Pancreas (tissue), 10 donors: ENCODE measurements at regions not wholly inside any gene's neighbourhood (a gene's known extent, or its start where the extent isn't known, plus 50 kb on each side); places are given as distances from the start of the nearest gene placed in this dataset.
A peak's percentile ranks its signal among the peaks of the same experiment; 100 is the strongest.

Experiments
- ATAC-seq, 4 donors: fragments of 200-7000 bp; cut with Tn5 transposase; one replicate each; pipeline versions ENCODE4 v1.8.0 to v1.9.1; 2020; ENCODE audit warnings: mild to moderate bottlenecking in 4 of 4, moderate library complexity in 4 of 4
- DNase-seq, 6 donors: peaks; one replicate each; pipeline ENCODE4 v3.0.0-alpha.2; 2020
- FAIRE-seq: peaks from 2 replicates; lab custom pipeline; 2012; peaks lifted over from hg19 to GRCh38; lab: Jason Lieb, UNC
- H3K27ac ChIP-seq, 4 donors: fragments of 200-600 bp; sonication (generic); 1 replicate in 3 of 4; 2 replicates in 1 of 4; pipeline versions ENCODE4 v1.5.0 to v1.8.0; 2020
- H3K27me3 ChIP-seq, 4 donors: fragments of 200-600 bp; one replicate each; pipeline ENCODE4 v1.8.0; 2021
- H3K36me3 ChIP-seq, 3 donors: fragments of 200-600 bp; sonication (generic) in 1 of 3; one replicate each; pipeline versions ENCODE4 v1.5.0 to v1.8.0; 2020 to 2021
- H3K4me1 ChIP-seq, 3 donors: fragments of 200-600 bp; one replicate each; pipeline ENCODE4 v1.8.0; 2021
- H3K4me3 ChIP-seq, 4 donors: fragments of 200-600 bp; sonication (generic) in 2 of 4; one replicate each; pipeline versions ENCODE4 v1.5.0 to v1.8.0; 2020 to 2021
- H3K9me3 ChIP-seq, 4 donors: fragments of 200-600 bp; one replicate each; pipeline ENCODE4 v1.8.0; 2021
- CTCF ChIP-seq, 4 donors: fragments of 200-600 bp; sonication (generic) in 3 of 4; IDR thresholded peaks; one replicate each; pipeline versions ENCODE4 v1.5.0 to v1.8.0; 2021; ENCODE audit warnings: antibody characterized with exemption in 4 of 4
- WGBS, 2 donors: extraction: QIAGEN DNeasy Blood & Tissue Kit; methylation state at CpG; one replicate each; pipeline ENCODE4 v1.1.7; 2013; 5-methylcytosine and 5-hydroxymethylcytosine counted together
- intact Hi-C, 3 donors: fragments of 100-400 bp; cut with DNase I; formaldehyde crosslinking; loops; one replicate each; pipeline versions ENCODE4 v1.11.1 to v1.14.2; 2022
- donor health status: healthy with polysubstance abuse.
- donor health status: DM: no; HTN: no; CAD: no; lungs with moderate emphysema.
- donor health status: DM: no; HTN: no; CAD: no.
- donor health status: control.
- donor health status: control.
- donor health status: Bipolar disorder and iron deficiency.
- donor health status: DM: yes; HTN: yes; CAD: no.
- donor health status: DM: no; HTN: no; CAD: no.
- donor health status: DM: no; HTN: no; CAD: no.
- donor health status: DM: yes; HTN: yes; CAD: no.

DNA sequence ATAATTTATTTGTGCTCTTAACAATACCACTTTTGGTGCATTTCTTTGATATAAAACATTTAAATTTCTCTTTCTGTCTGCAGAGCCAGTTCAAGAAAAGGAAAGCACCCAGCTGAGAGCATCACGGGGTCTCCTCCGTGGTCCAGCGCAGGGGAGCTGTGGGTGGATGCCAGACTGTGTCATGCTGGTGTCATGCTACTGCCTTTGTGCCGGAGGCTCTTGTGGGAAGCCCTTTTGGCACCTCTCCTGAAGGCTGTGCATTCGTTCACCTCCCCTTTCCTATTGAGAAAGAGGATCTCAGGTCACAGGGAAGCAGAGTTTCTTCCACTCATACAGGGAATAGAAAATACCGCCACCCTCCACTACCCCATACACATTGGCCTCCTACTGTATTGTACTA lies 450.4 kb downstream of the GALR1 start:
- ATAC-seq = no peak
- WGBS, 2 donors = 65 to 76% methylated on average over 6 of the region's 6 CpGs

DNA sequence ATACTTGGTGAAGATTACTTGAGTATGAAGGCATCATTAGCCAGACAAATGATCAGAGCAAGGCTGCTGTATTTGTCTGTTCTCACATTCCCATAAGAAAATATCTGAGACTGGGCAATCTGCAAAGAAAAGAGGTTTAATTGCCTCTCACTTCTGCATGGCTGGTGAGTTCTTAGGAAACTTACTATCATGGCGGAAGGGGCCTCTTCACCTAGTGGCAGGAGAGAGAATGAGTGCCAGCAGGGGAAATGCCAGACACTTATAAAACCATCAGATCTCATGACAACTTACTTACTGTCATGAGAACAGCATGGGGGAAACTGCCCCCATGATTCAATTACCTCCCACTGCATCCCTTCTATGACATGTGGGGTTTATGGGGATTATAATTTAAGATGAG lies 452.3 kb downstream of the GALR1 start:
- intact Hi-C loops = no loop called here
- no peak for ATAC-seq
- H3K27me3 ChIP-seq = peaks cover 0 to 15% (median 7%) of the 10 kb centered on the region in 4 donors
- FAIRE-seq = no peak
- DNase-seq = no peak
- H3K4me1 ChIP-seq = no peaks in the 10 kb centered on the region
- H3K4me3 ChIP-seq = no peak overlapping the region
- WGBS, 2 donors = 62 to 91% methylated on average over 1 of the region's 1 CpG
- no peaks in the 10 kb centered on the region for H3K9me3 ChIP-seq
- no peak for TF ChIP-seq CTCF (IDR thresholded peaks at IDR 0.05)
- H3K27ac ChIP-seq = no peak overlapping the region
- no peaks in the 10 kb centered on the region for H3K36me3 ChIP-seq

More for the DNA sequence above, 450.4 kb downstream of the GALR1 start:
- H3K9me3 ChIP-seq = no peaks in the 10 kb centered on the region
- FAIRE-seq (no peak), DNase-seq (no peak)
- peaks cover 0 to 12% (median 4%) of the 10 kb centered on the region in 4 donors for H3K27me3 ChIP-seq
- H3K4me3 ChIP-seq = no peak overlapping the region
- no peak for TF ChIP-seq CTCF (IDR thresholded peaks at IDR 0.05)
- H3K27ac ChIP-seq = no peak overlapping the region
- H3K4me1 ChIP-seq = no peaks in the 10 kb centered on the region
- H3K36me3 ChIP-seq = no peaks in the 10 kb centered on the region
- intact Hi-C loops = no loop called here

DNA sequence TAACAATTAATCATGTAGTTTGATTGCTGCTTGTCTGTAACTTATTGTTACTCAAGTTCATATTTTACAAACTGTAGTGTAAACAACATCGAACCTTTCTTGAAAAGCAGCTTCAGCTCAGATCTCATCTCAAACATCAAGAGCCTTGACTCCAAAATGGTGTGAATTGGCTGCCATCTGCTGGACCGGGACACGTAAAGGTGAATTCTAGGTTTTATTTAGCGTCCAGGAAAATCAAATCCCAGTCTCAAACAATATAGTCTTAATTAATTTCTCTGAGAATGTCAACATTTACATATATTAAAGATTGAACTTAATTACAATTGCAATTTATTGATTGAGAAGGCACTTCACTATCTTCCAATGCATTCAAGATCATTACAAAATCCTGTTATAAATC lies 453.0 kb downstream of the GALR1 start:
- no peak for ATAC-seq
- WGBS, 2 donors = 8 to 15% methylated on average over 4 of the region's 4 CpGs
- Histone ChIP-seq H3K9me3 (no peaks in the 10 kb centered on the region), H3K36me3 (no peaks in the 10 kb centered on the region), H3K27me3 (peaks cover 0 to 15% (median 9%) of the 10 kb centered on the region in 4 donors), H3K4me1 (no peaks in the 10 kb centered on the region), H3K4me3 (no peak overlapping the region), H3K27ac (no peak overlapping the region)
- no peak for TF ChIP-seq CTCF (IDR thresholded peaks at IDR 0.05)
- no peak for DNase-seq
- peak; percentile 26 for FAIRE-seq
- intact Hi-C loops = no loop called here

DNA sequence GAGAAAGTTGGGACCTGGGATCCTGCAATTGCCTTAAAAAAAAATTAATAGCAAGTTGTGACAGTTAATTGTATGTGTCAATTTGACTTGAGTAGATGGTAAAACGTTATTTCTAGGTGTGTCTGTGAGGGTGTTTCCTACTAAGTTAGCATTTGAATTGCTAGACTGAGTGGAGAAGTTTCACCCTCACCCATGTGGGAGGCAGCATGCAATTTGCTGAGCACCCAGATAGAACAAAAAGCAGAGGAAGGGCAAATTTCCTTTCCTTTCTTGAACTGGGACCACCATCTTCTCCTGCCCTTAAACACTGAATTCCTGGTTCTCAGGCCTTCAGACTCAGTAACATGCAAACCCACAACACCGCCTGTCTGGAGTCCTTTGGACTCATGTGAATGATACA lies 455.7 kb downstream of the GALR1 start:
- DNase-seq (no peak), ATAC-seq (no peak), FAIRE-seq (no peak)
- H3K9me3 ChIP-seq = no peaks in the 10 kb centered on the region
- H3K4me3 ChIP-seq = no peak overlapping the region
- WGBS, 2 donors = 42 to 59% methylated on average over 2 of the region's 2 CpGs
- H3K36me3 ChIP-seq = no peaks in the 10 kb centered on the region
- intact Hi-C loops = no loop called here
- no peak overlapping the region for H3K27ac ChIP-seq
- no peaks in the 10 kb centered on the region for H3K4me1 ChIP-seq
- H3K27me3 ChIP-seq = peaks cover 0 to 7% (median 5%) of the 10 kb centered on the region in 4 donors
- TF ChIP-seq CTCF (IDR thresholded peaks at IDR 0.05) = no peak

DNA sequence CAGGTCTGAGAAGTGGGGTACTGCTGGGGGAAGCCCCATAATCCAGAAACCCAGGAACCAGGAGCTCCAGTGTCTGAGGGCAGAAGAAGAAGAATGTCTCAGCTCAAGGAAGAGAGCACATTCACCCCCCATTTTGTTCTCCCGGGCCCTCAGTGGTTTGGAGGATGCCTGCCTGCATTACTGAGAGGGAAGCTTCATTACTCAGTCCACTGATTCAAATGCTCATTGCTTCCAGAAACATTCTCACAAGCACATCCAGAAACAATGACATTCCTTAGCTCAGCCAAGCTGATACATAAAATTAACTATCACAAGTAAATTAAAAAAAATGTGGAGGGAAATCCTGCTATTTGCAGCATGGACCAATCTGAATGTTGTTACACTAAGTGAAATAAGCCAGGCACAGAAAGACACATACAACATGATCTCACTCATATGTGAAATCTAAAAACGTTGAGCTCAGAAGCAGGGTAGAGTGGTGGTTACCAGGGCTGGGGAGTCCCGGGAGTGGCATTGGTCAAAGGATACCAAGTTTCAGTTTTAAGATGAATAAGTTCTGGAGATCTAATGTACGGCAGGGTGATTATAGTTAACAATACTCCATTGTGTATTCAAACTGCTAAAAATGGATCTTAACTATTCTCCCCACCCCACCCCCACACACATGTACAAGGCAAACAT lies 459.3 kb downstream of the GALR1 start:
- Histone ChIP-seq H3K4me3 (no peak overlapping the region), H3K27me3 (peaks cover 0 to 7% (median 3%) of the 10 kb centered on the region in 4 donors), H3K9me3 (no peaks in the 10 kb centered on the region), H3K36me3 (no peaks in the 10 kb centered on the region), H3K27ac (no peak overlapping the region), H3K4me1 (no peaks in the 10 kb centered on the region)
- no peak for DNase-seq
- ATAC-seq = no peak
- intact Hi-C loops = no loop called here
- TF ChIP-seq CTCF (IDR thresholded peaks at IDR 0.05) = no peak
- 37 to 50% methylated on average over 4 of the region's 4 CpGs for WGBS, 2 donors
- no peak for FAIRE-seq
